Tibial artery (tissue), 4 donors: ENCODE measurements at regions not wholly inside any gene's neighbourhood (a gene's known extent, or its start where the extent isn't known, plus 50 kb on each side); places are given as distances from the start of the nearest gene placed in this dataset.

ENCODE experiments used
- DNase-seq, 2 donors: peaks; one replicate each; pipeline ENCODE4 v3.0.0-alpha.2; 2019
- H3K27ac ChIP-seq, 2 donors: fragments of 200-600 bp; sonication (generic) in 1 of 2; 1 replicate in 1 of 2; 2 replicates in 1 of 2; pipeline ENCODE4 v1.5.1; 2018 to 2019; ENCODE audit warnings: mild to moderate bottlenecking in 1 of 2
- H3K27me3 ChIP-seq, 2 donors: fragments of 200-600 bp; sonication (generic) in 1 of 2; one replicate each; pipeline versions ENCODE4 v1.5.1 to v1.6.0; 2016 to 2019
- H3K36me3 ChIP-seq, 3 donors: fragments of 200-600 bp; sonication (generic) in 2 of 3; one replicate each; pipeline ENCODE4 v1.5.1; 2016 to 2019; ENCODE audit warnings: mild to moderate bottlenecking in 2 of 3
- H3K4me1 ChIP-seq, 4 donors: fragments of 200-600 bp; sonication (generic) in 2 of 4; 1 replicate in 3 of 4; 2 replicates in 1 of 4; pipeline ENCODE4 v1.5.1; 2016 to 2019
- H3K4me3 ChIP-seq, 2 donors: fragments of 200-600 bp; sonication (generic) in 1 of 2; 1 replicate in 1 of 2; 2 replicates in 1 of 2; pipeline ENCODE4 v1.5.1; 2018 to 2019; ENCODE audit warnings: mild to moderate bottlenecking in 2 of 2
- H3K9me3 ChIP-seq, 3 donors: fragments of 200-600 bp; sonication (generic) in 1 of 3; one replicate each; pipeline ENCODE4 v1.5.1; 2016 to 2019
- CTCF ChIP-seq, 2 experiments: fragments of 200-600 bp in 1 of 2; fragments of 450-650 bp in 1 of 2; IDR thresholded peaks; one replicate each; pipeline ENCODE4 v1.5.1; 2017 to 2019; ENCODE audit warnings: antibody characterized with exemption in 2 of 2, mild to moderate bottlenecking in 1 of 2, moderate library complexity in 1 of 2
- intact Hi-C: fragments of 100-400 bp; cut with DNase I; formaldehyde crosslinking; loops from one replicate; pipeline ENCODE4 v1.15.0; 2023; ENCODE audit warnings: low total_unique reads

- Histone ChIP-seq H3K9me3 (no peaks in the 10 kb centered on the region), H3K4me1 (no peaks in the 10 kb centered on the region), H3K4me3 (no peak overlapping the region), H3K36me3 (no peaks in the 10 kb centered on the region), H3K27ac (no peak overlapping the region), H3K27me3 (no peaks in the 10 kb centered on the region)
- DNase-seq: no peak
- intact Hi-C loops: no loop called here
- TF ChIP-seq CTCF (IDR thresholded peaks at IDR 0.05): no peak
Observed at GRCh38 chr18:51656249-51656648, 458.8 kb upstream of the MEX3C start.

- Histone ChIP-seq H3K9me3 (no peaks in the 10 kb centered on the region), H3K27ac (no peak overlapping the region), H3K4me3 (no peak overlapping the region), H3K4me1 (no peaks in the 10 kb centered on the region), H3K27me3 (no peaks in the 10 kb centered on the region), H3K36me3 (no peaks in the 10 kb centered on the region)
- intact Hi-C loops: no loop called here
- DNase-seq: no peak
- no peak for TF ChIP-seq CTCF (IDR thresholded peaks at IDR 0.05)
Observed at GRCh38 chr18:51658436-51658835, 461.0 kb upstream of the MEX3C start.

GRCh38 chr18:51659781-51660180 is 462.3 kb upstream of the MEX3C start:
- intact Hi-C loops: no loop called here
- Histone ChIP-seq H3K27me3 (no peaks in the 10 kb centered on the region), H3K27ac (no peak overlapping the region), H3K4me3 (no peak overlapping the region), H3K4me1 (no peaks in the 10 kb centered on the region), H3K9me3 (no peaks in the 10 kb centered on the region), H3K36me3 (no peaks in the 10 kb centered on the region)
- no peak for DNase-seq
- TF ChIP-seq CTCF (IDR thresholded peaks at IDR 0.05): no peak

- Histone ChIP-seq H3K4me3 (no peak overlapping the region), H3K9me3 (no peaks in the 10 kb centered on the region), H3K4me1 (no peaks in the 10 kb centered on the region), H3K27ac (no peak overlapping the region), H3K27me3 (no peaks in the 10 kb centered on the region), H3K36me3 (no peaks in the 10 kb centered on the region)
- no peak for TF ChIP-seq CTCF (IDR thresholded peaks at IDR 0.05)
- DNase-seq: no peak
- intact Hi-C loops: no loop called here
Observed at GRCh38 chr18:51660188-51660715, 462.8 kb upstream of the MEX3C start.

GRCh38 chr18:51664236-51664635 is 466.8 kb upstream of the MEX3C start:
- Histone ChIP-seq H3K27me3 (peaks cover 0 to 4% of the 10 kb centered on the region in 2 donors), H3K9me3 (no peaks in the 10 kb centered on the region), H3K4me1 (no peaks in the 10 kb centered on the region), H3K4me3 (no peak overlapping the region), H3K36me3 (no peaks in the 10 kb centered on the region), H3K27ac (no peak overlapping the region)
- no peak for DNase-seq
- intact Hi-C loops: no loop called here
- no peak for TF ChIP-seq CTCF (IDR thresholded peaks at IDR 0.05)

GRCh38 chr18:51666763-51667191 is 469.3 kb upstream of the MEX3C start:
- no peak for TF ChIP-seq CTCF (IDR thresholded peaks at IDR 0.05)
- Histone ChIP-seq H3K36me3 (no peaks in the 10 kb centered on the region), H3K4me1 (no peaks in the 10 kb centered on the region), H3K27ac (no peak overlapping the region), H3K9me3 (no peaks in the 10 kb centered on the region), H3K4me3 (no peak overlapping the region), H3K27me3 (peaks cover 0 to 4% of the 10 kb centered on the region in 2 donors)
- intact Hi-C loops: no loop called here
- no peak for DNase-seq
